DND-41 (cell line): ENCODE measurements at regions not wholly inside any gene's neighbourhood (a gene's known extent, or its start where the extent isn't known, plus 50 kb on each side); places are given as distances from the start of the nearest gene placed in this dataset.
A peak's percentile ranks its signal among the peaks of the same experiment; 100 is the strongest.
"Not testable (repeated sequence)": the region's sequence is repeated elsewhere in the genome, so short reads cannot be mapped to it uniquely, and the experiment has no call there.

Source experiments
- ATAC-seq: fragments of 200-7000 bp; cut with Tn5 transposase; 3 replicates; pipeline ENCODE4 v1.9.1; 2021; ENCODE audit warnings: low read depth; ENCODE audit not compliant: insufficient read depth
- DNase-seq: peaks from one replicate; pipeline ENCODE4 v3.0.0-alpha.2; 2020
- H2AFZ ChIP-seq: 2 replicates; pipeline ENCODE4 v1.6.0; 2012; ENCODE audit warnings: low read depth, low read length
- H3K27ac ChIP-seq: 2 replicates; pipeline ENCODE4 v1.5.1; 2012; ENCODE audit warnings: low read length, inconsistent platforms
- H3K27me3 ChIP-seq: fragments of 200-600 bp; sonication (generic); 2 replicates; pipeline ENCODE4 v1.6.0; 2012; ENCODE audit warnings: low read length, mild to moderate bottlenecking, inconsistent platforms; ENCODE audit not compliant: insufficient read depth, poor library complexity
- H3K36me3 ChIP-seq: 2 replicates; pipeline ENCODE4 v1.5.1; 2012; ENCODE audit warnings: low read length, inconsistent platforms; ENCODE audit not compliant: insufficient read depth
- H3K4me1 ChIP-seq: 2 replicates; pipeline ENCODE4 v1.5.1; 2012; ENCODE audit warnings: mild to moderate bottlenecking, low read length; ENCODE audit not compliant: insufficient read depth
- H3K4me2 ChIP-seq: 2 replicates; pipeline ENCODE4 v1.6.0; 2012; ENCODE audit warnings: mild to moderate bottlenecking, moderate library complexity, low read length, inconsistent platforms; ENCODE audit not compliant: insufficient read depth
- H3K4me3 ChIP-seq, 2 experiments: fragments of 200-600 bp in 1 of 2; shearing (Covaris generic) in 1 of 2; 2 replicates each; pipeline ENCODE4 v1.5.1; 2012 to 2016; ENCODE audit warnings: inconsistent platforms in 2 of 2, low read length in 2 of 2, mild to moderate bottlenecking in 2 of 2, low read depth in 1 of 2, moderate library complexity in 1 of 2
- H3K79me2 ChIP-seq: 2 replicates; pipeline ENCODE4 v1.6.0; 2012; ENCODE audit warnings: low read length, inconsistent platforms; ENCODE audit not compliant: insufficient read depth
- H3K9ac ChIP-seq: 2 replicates; pipeline ENCODE4 v1.6.0; 2012; ENCODE audit warnings: low read depth, mild to moderate bottlenecking, inconsistent platforms, low read length, moderate library complexity
- H3K9me3 ChIP-seq: 2 replicates; pipeline ENCODE4 v1.5.1; 2012; ENCODE audit warnings: low read length, moderate library complexity, mild to moderate bottlenecking, inconsistent platforms; ENCODE audit not compliant: insufficient read depth, severe bottlenecking
- H4K20me1 ChIP-seq: 2 replicates; pipeline ENCODE4 v1.6.0; 2012; ENCODE audit warnings: low read length; ENCODE audit not compliant: insufficient read depth
- EZH2 ChIP-seq: IDR thresholded peaks from 3 replicates; pipeline ENCODE4 v1.6.1; 2012; ENCODE audit warnings: borderline replicate concordance, low read depth, mild to moderate bottlenecking, moderate library complexity, low read length, inconsistent platforms; ENCODE audit not compliant: severe bottlenecking
- TF ChIP-seq, protein P1 (sequence below): IDR thresholded peaks from 2 replicates; pipeline ENCODE4 v1.5.1; 2012; ENCODE audit warnings: borderline replicate concordance, low read length, moderate library complexity, mild to moderate bottlenecking; ENCODE audit not compliant: poor library complexity, severe bottlenecking; ENCODE audit errors: extremely low read depth

GRCh38 chr16:58848662-58849002 is 114.5 kb upstream of the GOT2 start:
- Histone ChIP-seq H4K20me1 (no peaks in the 10 kb centered on the region), H3K4me2 (no peak overlapping the region), H3K27me3 (peaks cover 5% of the 10 kb centered on the region), H3K9me3 (no peaks in the 10 kb centered on the region), H3K4me3 (no peak overlapping the region), H3K4me1 (no peaks in the 10 kb centered on the region), H3K27ac (no peak overlapping the region), H3K9ac (no peak overlapping the region), H2AFZ (no peak overlapping the region), H3K79me2 (no peaks in the 10 kb centered on the region), H3K36me3 (no peaks in the 10 kb centered on the region)
- no peak for DNase-seq
- TF ChIP-seq, protein P1, sequence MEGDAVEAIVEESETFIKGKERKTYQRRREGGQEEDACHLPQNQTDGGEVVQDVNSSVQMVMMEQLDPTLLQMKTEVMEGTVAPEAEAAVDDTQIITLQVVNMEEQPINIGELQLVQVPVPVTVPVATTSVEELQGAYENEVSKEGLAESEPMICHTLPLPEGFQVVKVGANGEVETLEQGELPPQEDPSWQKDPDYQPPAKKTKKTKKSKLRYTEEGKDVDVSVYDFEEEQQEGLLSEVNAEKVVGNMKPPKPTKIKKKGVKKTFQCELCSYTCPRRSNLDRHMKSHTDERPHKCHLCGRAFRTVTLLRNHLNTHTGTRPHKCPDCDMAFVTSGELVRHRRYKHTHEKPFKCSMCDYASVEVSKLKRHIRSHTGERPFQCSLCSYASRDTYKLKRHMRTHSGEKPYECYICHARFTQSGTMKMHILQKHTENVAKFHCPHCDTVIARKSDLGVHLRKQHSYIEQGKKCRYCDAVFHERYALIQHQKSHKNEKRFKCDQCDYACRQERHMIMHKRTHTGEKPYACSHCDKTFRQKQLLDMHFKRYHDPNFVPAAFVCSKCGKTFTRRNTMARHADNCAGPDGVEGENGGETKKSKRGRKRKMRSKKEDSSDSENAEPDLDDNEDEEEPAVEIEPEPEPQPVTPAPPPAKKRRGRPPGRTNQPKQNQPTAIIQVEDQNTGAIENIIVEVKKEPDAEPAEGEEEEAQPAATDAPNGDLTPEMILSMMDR: no peak
- TF ChIP-seq EZH2: no peak
- ATAC-seq: no peak

- Histone ChIP-seq H3K36me3 (no peaks in the 10 kb centered on the region), H3K27ac (no peak overlapping the region), H3K4me3 (no peak overlapping the region), H3K4me1 (no peaks in the 10 kb centered on the region), H4K20me1 (no peaks in the 10 kb centered on the region), H3K9me3 (no peaks in the 10 kb centered on the region), H2AFZ (no peak overlapping the region), H3K27me3 (no peaks in the 10 kb centered on the region), H3K79me2 (no peaks in the 10 kb centered on the region), H3K4me2 (no peak overlapping the region), H3K9ac (no peak overlapping the region)
- TF ChIP-seq, protein P1: no peak
- no peak for ATAC-seq
- no peak for DNase-seq
Observed at GRCh38 chr16:58847902-58848661, 114.0 kb upstream of the GOT2 start.

- not testable (repeated sequence) for H4K20me1 ChIP-seq, H3K4me1 ChIP-seq, H3K27ac ChIP-seq, DNase-seq, H3K4me2 ChIP-seq, H3K9me3 ChIP-seq, H3K9ac ChIP-seq, H3K27me3 ChIP-seq, H2AFZ ChIP-seq, H3K79me2 ChIP-seq, ATAC-seq, H3K36me3 ChIP-seq, H3K4me3 ChIP-seq
Observed at GRCh38 chr16:58846226-58846625, 112.1 kb upstream of the GOT2 start.

DNA sequence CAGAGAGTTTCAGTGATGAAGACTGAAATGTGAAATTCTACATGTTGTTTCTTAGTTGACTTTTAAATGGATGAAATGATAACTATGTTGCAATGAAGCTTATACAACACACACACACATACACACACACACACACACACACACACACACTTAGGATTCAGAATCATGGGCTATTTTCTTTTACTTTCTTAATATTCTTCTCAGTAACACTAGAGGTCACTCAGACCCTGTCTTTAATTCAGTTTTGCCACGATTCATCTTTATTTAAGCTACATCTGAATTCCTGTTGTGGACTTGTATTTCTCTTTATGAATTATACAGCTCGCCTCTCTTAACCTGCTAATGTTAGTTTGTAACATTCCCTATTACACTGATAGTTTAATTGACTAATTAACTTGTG is 109.6 kb upstream of the GOT2 start:
- no peaks in the 10 kb centered on the region for H3K4me1 ChIP-seq
- ATAC-seq (no peak), DNase-seq (no peak)
- H3K9ac ChIP-seq: no peak overlapping the region
- no peak overlapping the region for H2AFZ ChIP-seq
- H3K27me3 ChIP-seq: no peaks in the 10 kb centered on the region
- H3K27ac ChIP-seq: no peak overlapping the region
- no peaks in the 10 kb centered on the region for H3K79me2 ChIP-seq
- no peak overlapping the region for H3K4me2 ChIP-seq
- H3K4me3 ChIP-seq: no peak overlapping the region
- H3K36me3 ChIP-seq: no peaks in the 10 kb centered on the region
- no peaks in the 10 kb centered on the region for H3K9me3 ChIP-seq
- no peaks in the 10 kb centered on the region for H4K20me1 ChIP-seq
- TF ChIP-seq, protein P1: peak; percentile 42
- no peak for TF ChIP-seq EZH2
